ENCODE measurements at regions not wholly inside any gene's neighbourhood (a gene's known extent, or its start where the extent isn't known, plus 50 kb on each side); places are given as distances from the start of the nearest gene placed in this dataset.

GRCh38 chr1:199121047-199121446 is 482.2 kb downstream of the PTPRC start:
- no peak for DNase-seq

- DNase-seq, result no peak
Measured at GRCh38 chr1:199122085-199122484, 483.2 kb downstream of the PTPRC start.

GRCh38 chr1:199122532-199123311 is 483.9 kb downstream of the PTPRC start:
- no peak for DNase-seq

- no peak for DNase-seq
Measured at GRCh38 chr1:199123615-199124014, 484.8 kb downstream of the PTPRC start.

- DNase-seq, result no peak
Measured at GRCh38 chr1:199124351-199124750, 485.5 kb downstream of the PTPRC start.

GRCh38 chr1:199129247-199129646 is 490.4 kb downstream of the PTPRC start:
- DNase-seq, result no peak

- DNase-seq, result no peak
Measured at GRCh38 chr1:199132006-199132405, 493.2 kb downstream of the PTPRC start.

GRCh38 chr1:199135901-199136300 is 497.1 kb downstream of the PTPRC start:
- no peak for DNase-seq

GRCh38 chr1:199138061-199138460 is 499.2 kb downstream of the PTPRC start:
- no peak for DNase-seq

- DNase-seq, result no peak
Measured at GRCh38 chr1:199149591-199149990, 510.8 kb downstream of the PTPRC start.

- DNase-seq, result no peak
Measured at GRCh38 chr1:199150756-199151155, 511.9 kb downstream of the PTPRC start.

GRCh38 chr1:199151634-199152425 is 513.0 kb downstream of the PTPRC start:
- no peak for DNase-seq

- DNase-seq, result no peak
Measured at GRCh38 chr1:199152676-199153075, 513.8 kb downstream of the PTPRC start.

GRCh38 chr1:199155166-199156019 is 516.6 kb downstream of the PTPRC start:
- DNase-seq, result no peak

- DNase-seq, result no peak
Measured at GRCh38 chr1:199157494-199157893, 518.7 kb downstream of the PTPRC start.

- no peak for DNase-seq
Measured at GRCh38 chr1:199160521-199161318, 521.9 kb downstream of the PTPRC start.

GRCh38 chr1:199161319-199161680 is 522.5 kb downstream of the PTPRC start:
- DNase-seq, result no peak

- no peak for DNase-seq
Measured at GRCh38 chr1:199161766-199162303, 523.0 kb downstream of the PTPRC start.

- DNase-seq, result no peak
Measured at GRCh38 chr1:199163267-199163666, 524.4 kb downstream of the PTPRC start.

- no peak for DNase-seq
Measured at GRCh38 chr1:199163670-199164069, 524.8 kb downstream of the PTPRC start.

- DNase-seq, result no peak
Measured at GRCh38 chr1:199167460-199167859, 528.6 kb downstream of the PTPRC start.

Measured in inflammatory macrophage treated with lipopolysaccharide for 1 hour (primary cell).